ENCODE measurements at regions not wholly inside any gene's neighbourhood (a gene's known extent, or its start where the extent isn't known, plus 50 kb on each side); places are given as distances from the start of the nearest gene placed in this dataset.
A peak's percentile ranks its signal among the peaks of the same experiment; 100 is the strongest.
"Not testable (repeated sequence)": the region's sequence is repeated elsewhere in the genome, so short reads cannot be mapped to it uniquely, and the experiment has no call there.

DNA sequence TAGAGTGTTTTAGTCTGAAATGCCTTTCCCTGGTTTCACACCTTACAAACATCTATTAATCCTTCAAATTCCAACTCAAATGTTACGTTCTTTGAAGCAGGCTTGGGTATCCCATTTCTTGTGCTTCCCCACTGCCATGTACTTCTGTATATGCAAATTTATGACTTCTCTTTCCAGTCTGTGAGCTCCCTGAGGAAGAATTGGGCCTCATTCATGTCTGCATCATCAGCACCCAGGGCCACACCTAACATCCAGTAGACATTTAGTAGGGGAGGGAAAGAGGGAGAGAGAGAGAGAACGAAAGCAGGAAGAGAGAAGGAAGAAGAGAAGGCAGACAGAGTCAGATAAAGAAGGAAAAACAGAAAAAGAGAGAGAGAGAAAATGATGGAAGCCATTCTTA is 53.3 kb upstream of the KY start:
- no peak for ATAC-seq

DNA sequence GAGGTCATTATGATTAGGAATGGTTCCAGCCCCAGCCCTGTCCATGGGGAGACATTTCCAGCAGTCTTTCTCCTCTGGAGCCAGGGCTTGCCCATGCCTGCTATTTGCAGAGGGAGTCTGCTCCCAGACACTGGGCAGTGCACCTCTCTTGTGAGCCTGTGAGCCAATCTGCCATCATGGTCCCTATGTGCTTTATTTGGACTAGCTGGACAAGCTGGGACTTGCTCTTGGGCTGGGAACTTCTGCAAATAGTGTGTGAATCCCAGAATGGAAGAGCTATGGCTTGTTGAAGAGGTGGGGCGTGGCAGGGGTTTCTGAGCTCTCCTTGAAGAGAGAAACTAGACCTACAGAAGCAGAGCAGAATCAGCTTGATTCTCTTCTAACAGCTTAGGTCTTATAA is 53.7 kb upstream of the KY start:
- ATAC-seq (no peak), DNase-seq (ENCODE audit: low spot score) (no peak)

More for the DNA sequence above, 53.3 kb upstream of the KY start:
- DNase-seq (ENCODE audit: low spot score), result no peak

DNA sequence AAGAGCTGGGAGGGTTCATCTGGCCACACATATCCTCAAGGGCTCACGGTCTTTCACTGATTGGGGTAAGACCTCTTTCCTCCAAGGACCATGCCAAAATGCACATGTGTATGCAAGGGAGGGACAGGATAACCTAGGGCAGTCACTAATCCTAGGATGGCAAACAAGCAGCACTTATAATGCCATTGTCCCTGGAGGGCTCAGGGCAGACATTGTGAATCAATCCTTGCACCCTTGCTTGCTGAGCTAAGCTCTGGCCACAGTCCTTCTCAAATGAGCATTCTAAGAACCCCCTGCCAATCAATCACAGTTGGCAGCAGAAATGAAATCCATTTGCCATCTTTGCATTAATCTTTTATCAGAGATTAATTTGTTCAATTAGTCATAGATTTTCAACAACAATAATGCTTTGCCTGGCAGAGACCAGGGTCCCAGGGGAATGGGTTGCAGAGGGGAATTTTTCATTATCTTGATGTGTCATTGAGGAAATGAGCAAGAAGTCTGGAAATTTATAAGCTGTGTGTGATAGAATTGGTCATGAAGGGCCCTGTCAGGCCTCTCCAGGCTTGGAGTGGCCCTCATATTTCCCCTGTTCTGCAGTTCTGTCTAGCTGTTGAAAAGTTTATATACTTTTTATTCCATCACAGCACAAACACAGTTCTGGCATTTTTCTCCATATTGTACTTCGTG is 57.2 kb upstream of the KY start:
- DNase-seq (ENCODE audit: low spot score) (no peak), ATAC-seq (no peak)

DNA sequence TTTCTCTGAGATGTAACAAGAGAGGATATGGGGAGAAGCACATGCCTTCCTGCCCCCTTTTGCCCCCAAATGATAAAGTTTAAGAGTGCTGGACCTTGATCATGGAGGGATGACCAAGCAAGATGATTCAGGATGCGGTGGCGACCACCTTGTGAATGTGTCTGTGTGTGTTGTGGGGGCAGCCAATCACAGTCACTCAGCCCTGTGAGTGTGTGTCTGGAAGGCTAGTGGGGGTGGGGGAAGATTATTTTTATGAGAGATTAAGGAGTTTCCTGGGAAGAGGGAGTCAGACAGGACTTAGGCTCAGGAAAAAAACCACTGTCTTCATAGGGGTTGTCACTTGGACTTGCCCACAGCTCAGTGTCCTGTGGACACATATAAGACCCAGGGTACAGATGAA is 57.8 kb upstream of the KY start:
- DNase-seq (ENCODE audit: low spot score), result no peak
- no peak for ATAC-seq

DNA sequence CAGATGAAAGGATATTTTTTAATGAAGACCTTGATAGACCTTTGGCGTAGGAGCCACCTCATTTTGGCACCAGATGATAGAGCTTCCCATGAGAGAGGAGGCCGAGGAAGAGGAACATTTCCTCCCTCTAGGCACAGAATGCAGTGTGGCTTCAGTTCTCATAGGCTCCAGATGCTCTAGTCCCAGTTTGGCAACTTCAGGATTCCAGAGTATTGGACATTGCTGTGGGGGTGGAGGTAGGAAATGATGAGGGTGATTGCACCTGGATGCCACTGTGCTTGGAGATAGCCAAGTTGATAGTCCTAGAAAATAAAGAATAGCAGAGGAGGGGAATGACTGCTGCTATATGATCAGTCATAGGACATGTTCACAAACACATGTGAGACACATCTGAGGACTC is 58.3 kb upstream of the KY start:
- ATAC-seq (no peak), DNase-seq (ENCODE audit: low spot score) (no peak)

DNA sequence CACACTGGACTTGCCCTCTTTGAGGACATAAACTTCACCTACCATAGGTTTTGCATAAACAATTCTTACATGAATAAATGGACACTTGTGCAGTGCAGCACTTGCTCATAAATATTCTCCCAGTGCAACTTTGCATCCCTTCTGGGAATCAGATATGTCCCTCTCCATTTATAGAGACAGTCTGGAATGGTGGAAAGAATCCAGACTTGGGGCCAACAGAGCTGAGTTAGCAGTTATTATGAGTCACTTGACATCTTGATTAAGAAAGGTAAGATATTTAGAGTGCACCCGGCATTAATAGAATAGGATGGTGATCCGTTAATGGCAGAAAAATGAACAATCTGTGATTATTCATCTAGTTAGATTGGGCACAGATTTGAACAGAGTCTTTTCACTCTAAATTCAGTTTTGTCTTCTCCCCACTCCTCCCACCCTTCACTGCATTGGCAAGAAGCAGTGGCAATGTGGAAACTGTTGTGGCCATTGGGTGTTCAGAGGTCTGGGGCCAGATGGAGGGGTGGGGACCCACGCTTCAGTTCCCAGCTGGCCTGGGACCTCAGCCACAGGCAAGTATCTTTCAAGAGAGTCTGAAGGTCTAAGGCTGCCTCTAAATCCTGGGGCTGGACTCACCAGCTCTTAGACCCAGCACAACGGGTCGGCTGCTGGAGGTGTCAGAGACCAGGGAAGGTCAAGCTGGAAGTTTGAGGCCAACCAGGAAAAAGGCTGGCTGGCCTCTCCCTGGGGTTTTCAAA is 58.9 kb upstream of the KY start:
- no peak for DNase-seq (ENCODE audit: low spot score)
- ATAC-seq, result no peak

DNA sequence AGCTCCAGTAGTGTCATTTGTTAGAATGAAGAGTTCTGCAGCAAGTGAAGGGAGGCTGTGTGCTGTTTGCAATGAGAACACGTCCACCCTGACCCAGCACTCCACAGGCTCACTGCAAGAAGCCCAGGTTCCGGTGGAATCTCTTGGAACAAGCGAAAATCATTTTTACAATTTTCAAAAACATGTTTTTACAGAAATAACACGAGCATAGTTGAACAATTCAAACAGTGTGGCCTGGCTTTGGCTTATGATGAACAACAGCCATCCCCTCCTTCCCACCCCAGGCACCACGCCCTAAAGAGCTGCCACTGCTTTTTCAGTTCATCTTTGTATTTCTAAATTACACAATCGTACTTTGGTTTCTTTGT is 59.5 kb upstream of the KY start:
- DNase-seq (ENCODE audit: low spot score), result no peak

DNA sequence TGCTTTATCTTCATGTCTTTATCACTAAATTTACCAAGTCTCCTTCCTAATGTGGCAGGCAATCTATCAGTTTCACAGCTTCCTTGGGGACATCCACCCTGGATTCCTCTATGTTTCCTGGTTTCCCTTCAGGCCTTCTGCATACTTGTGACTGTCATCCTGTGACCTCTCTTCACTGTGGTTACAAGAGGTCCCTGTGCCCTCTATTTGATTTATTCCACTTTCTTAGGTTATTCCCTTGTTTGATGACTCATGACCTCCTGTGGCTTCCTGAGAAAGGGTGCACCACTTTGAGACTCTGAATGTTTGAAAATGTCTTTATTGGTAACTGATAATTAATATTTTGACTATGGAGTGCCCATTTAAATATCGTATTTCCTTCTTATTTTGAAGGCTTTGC is 60.5 kb upstream of the KY start:
- DNase-seq (ENCODE audit: low spot score) (no peak), ATAC-seq (no peak)

More for the DNA sequence above, 59.5 kb upstream of the KY start:
- no peak for ATAC-seq

DNA sequence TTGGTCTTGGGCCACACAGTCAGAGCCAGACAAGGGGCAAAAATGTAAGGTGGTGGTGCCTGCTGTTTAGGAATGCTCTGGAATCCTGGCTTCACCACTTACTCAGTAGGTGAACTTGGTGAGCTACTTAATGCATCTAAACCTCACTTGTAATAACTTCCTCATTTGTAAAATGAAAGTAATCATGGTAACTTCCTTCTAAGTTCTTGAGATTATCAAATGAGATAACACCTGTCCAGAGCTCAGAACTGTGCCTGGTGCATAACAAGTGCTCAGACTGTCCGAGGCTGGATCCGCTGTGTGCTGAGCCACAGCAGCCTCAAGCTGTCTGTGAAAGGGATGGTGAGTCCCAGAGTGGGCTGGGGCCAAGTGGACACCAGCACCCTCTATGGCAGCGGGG is 62.8 kb upstream of the KY start:
- DNase-seq (ENCODE audit: low spot score) (no peak), ATAC-seq (no peak)

DNA sequence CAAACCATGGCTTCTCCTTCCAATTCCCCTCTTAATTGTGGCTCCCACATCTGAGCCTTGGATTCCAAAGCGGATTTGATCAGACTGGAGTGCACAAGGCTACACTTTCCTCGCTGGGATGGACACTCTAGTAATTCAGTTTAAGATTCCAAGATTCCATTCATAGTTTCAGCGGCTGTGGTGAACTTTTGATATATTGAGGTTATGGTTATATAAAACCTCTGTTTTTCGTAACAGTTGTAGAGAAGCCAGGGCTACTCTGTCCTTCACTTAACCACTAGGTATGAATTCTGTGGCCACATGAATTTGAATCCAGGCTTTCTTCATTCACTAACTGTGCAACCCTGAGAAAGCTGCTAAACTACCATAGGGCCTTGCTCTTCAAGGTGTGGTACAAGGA is 67.9 kb upstream of the KY start:
- DNase-seq (ENCODE audit: low spot score) (no peak), ATAC-seq (no peak)

DNA sequence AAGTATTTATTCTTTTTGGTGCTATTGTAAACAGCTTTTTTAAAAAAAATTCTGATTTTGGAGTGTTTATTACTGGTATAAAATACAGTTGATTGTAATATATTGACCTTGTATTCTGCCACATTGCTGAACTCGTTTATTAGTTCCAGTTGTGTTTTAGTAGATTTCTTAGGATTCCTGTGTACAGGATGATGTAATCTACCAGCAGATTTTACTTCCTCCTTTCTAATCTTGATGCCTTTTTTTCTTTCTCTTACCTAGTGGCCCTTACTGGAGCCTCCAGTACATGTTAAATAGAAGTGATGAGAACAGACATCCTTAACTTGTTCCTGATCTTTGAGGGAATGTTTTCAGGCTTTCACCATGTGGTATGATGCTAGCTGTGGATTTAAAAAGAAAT is 70.4 kb upstream of the KY start:
- ATAC-seq (no peak), DNase-seq (ENCODE audit: low spot score) (no peak)

DNA sequence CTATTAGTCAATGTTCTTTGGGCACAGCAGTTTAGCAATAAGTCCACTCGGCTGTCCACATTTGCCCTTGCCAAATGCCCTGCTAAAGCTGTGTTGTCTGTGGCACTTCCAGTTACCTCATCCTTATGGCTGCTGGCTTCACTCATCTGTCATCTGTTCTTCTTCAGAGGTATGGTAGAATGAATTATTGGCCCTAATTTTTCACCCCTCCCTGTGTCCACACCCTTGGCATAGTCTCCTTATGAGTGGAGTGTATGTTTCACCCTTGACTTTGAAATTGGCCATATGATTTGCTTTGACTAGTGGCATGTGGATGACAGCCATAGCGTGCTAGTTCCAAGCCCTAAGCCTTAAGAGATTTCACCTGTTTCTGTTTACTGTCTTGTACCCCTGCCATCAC is 72.1 kb upstream of the EPHB1 start:
- ATAC-seq (peak; percentile 42), DNase-seq (ENCODE audit: low spot score) (no peak)

DNA sequence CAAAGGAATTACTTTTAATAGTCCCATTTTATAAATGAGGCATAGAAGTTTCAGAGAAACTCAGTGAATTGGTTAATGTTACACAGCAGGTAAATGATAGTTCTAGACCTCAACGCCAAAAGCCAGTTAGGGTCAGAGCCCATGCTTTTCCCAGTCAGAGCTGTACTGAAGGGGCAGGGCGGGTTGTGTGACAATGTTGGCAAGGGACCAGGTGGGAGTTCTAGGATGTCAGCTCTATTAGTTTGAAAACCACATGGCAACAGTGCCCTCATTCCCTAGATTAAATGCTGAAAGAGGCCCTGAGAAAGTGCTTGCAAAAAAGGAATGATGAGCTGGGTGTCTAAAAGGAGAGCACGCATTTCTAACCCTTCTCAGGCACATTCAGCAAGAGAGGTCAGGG is 65.4 kb upstream of the EPHB1 start:
- ATAC-seq (no peak), DNase-seq (ENCODE audit: low spot score) (no peak)

DNA sequence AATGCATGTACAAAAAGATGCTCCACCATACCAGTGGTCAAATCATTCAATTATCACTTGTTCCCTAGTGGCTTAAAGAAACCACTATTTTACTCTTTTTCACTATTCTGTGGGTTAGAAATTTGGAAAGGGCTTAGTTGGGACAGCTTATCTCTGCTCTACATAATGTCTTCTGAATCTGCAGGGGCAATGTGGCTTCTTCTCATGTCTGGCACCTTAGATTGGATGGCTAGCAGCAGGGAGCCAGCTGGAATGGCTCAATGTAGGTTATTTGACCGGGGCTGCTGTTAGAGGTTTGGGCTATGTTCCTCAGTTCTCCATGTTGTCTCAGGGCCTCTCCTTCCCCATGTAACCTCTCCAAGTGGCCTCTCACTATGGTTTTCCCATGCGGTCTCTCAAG is 57.5 kb upstream of the EPHB1 start:
- ATAC-seq (no peak), DNase-seq (ENCODE audit: low spot score) (no peak)

DNA sequence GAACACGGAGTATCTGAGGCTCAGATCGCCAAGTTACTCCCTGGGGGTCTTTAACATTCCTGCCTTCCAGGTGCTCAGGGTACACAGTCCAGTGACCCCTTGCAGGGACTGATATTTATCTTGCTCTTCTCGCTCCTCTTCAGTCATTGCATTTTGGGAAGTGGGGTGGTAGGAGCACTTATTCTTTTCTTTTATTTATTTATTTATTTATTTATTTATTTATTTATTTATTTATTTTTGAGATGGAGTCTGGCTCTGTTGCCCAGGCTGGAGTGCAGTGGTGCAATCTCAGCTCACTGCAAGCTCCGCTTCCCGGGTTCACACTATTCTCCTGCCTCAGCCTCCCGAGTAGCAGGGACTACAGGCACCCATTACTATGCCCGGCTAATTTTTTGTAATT is 55.0 kb upstream of the EPHB1 start:
- DNase-seq (ENCODE audit: low spot score); ATAC-seq: not testable (repeated sequence)

DNA sequence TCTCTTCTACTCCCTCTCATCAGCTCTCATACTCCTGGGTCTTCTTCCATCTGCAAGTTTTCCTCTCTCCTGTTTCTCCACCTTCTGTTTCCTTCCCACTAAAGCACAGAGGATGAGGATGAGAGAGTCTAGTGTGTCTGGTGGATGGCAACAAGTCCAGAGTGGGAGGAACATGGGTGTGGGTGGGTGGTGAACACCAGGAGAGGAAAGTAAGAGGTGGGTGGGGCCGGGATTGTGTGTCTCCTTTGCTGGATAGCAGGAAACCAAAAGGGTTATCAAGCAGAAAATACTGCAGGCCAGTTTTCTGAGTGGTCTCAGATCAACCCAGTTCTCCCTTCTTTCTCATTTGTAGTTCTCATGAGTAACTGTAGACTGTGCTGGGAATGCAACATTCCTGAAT is 52.9 kb upstream of the EPHB1 start:
- DNase-seq (ENCODE audit: low spot score) (no peak), ATAC-seq (no peak)

DNA sequence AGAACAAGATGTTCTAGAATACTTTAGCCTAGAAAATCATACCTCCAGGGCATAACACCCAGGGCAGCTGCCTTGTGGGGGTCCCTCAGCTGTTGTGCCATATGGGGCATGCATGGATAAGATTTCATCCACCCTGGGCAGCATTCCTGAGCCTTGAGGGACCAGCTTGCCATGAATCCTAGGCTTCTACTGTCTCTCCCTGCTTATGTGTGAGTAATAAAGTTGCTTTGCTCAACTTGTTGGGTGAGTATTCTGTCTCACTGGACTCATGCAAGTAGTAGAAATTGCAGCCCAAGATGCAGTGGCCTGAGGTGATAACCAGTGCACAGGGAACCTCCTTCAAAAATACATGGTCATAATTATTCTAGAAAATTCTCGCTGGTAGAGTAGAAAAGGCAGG is 52.1 kb upstream of the EPHB1 start:
- no peak for ATAC-seq
- no peak for DNase-seq (ENCODE audit: low spot score)

All from left lobe of liver (tissue), 2 donors.